ENCODE measurements at regions not wholly inside any gene's neighbourhood (a gene's known extent, or its start where the extent isn't known, plus 50 kb on each side); places are given as distances from the start of the nearest gene placed in this dataset.
A peak's percentile ranks its signal among the peaks of the same experiment; 100 is the strongest.
"Not testable (repeated sequence)": the region's sequence is repeated elsewhere in the genome, so short reads cannot be mapped to it uniquely, and the experiment has no call there.

- no peak for DNase-seq (ENCODE audit: low read depth in 3 of 3, low spot score in 1 of 3)
Observed at GRCh38 chr3:35849496-35849895, 210.2 kb downstream of the ARPP21 start.

GRCh38 chr3:35849963-35850362 lies 210.6 kb downstream of the ARPP21 start:
- DNase-seq (ENCODE audit: low read depth in 3 of 3, low spot score in 1 of 3): no peak

GRCh38 chr3:35857004-35857403 lies 217.7 kb downstream of the ARPP21 start:
- no peak for DNase-seq (ENCODE audit: low read depth in 3 of 3, low spot score in 1 of 3)

GRCh38 chr3:35862057-35862456 lies 222.7 kb downstream of the ARPP21 start:
- DNase-seq (ENCODE audit: low read depth in 3 of 3, low spot score in 1 of 3): no peak

GRCh38 chr3:35864871-35865270 lies 225.5 kb downstream of the ARPP21 start:
- no peak for DNase-seq (ENCODE audit: low read depth in 3 of 3, low spot score in 1 of 3)

- no peak for DNase-seq (ENCODE audit: low read depth in 3 of 3, low spot score in 1 of 3)
Observed at GRCh38 chr3:35867791-35868190, 228.5 kb downstream of the ARPP21 start.

- no peak for DNase-seq (ENCODE audit: low read depth in 3 of 3, low spot score in 1 of 3)
Observed at GRCh38 chr3:35871009-35871408, 231.7 kb downstream of the ARPP21 start.

- no peak for DNase-seq (ENCODE audit: low read depth in 3 of 3, low spot score in 1 of 3)
Observed at GRCh38 chr3:35883929-35884328, 244.6 kb downstream of the ARPP21 start.

GRCh38 chr3:35894735-35895134 lies 255.4 kb downstream of the ARPP21 start:
- no peak for DNase-seq (ENCODE audit: low read depth in 3 of 3, low spot score in 1 of 3)

GRCh38 chr3:35899245-35899644 lies 259.9 kb downstream of the ARPP21 start:
- no peak for DNase-seq (ENCODE audit: low read depth in 3 of 3, low spot score in 1 of 3)

GRCh38 chr3:35900079-35900478 lies 260.8 kb downstream of the ARPP21 start:
- no peak for DNase-seq (ENCODE audit: low read depth in 3 of 3, low spot score in 1 of 3)

GRCh38 chr3:35908366-35909232 lies 269.3 kb downstream of the ARPP21 start:
- DNase-seq (ENCODE audit: low read depth in 3 of 3, low spot score in 1 of 3): peak in 2 of 3 donors; percentile 2 to 4

- no peak for DNase-seq (ENCODE audit: low read depth in 3 of 3, low spot score in 1 of 3)
Observed at GRCh38 chr3:35919160-35919559, 279.8 kb downstream of the ARPP21 start.

- no peak for DNase-seq (ENCODE audit: low read depth in 3 of 3, low spot score in 1 of 3)
Observed at GRCh38 chr3:35921718-35922117, 282.4 kb downstream of the ARPP21 start.

- DNase-seq (ENCODE audit: low read depth in 3 of 3, low spot score in 1 of 3): not testable (repeated sequence)
Observed at GRCh38 chr3:35924070-35924469, 284.7 kb downstream of the ARPP21 start.

- DNase-seq (ENCODE audit: low read depth in 3 of 3, low spot score in 1 of 3): no peak
Observed at GRCh38 chr3:35927441-35927840, 288.1 kb downstream of the ARPP21 start.

- no peak for DNase-seq (ENCODE audit: low read depth in 3 of 3, low spot score in 1 of 3)
Observed at GRCh38 chr3:35929158-35929557, 289.8 kb downstream of the ARPP21 start.

- no peak for DNase-seq (ENCODE audit: low read depth in 3 of 3, low spot score in 1 of 3)
Observed at GRCh38 chr3:35931867-35932266, 292.5 kb downstream of the ARPP21 start.

- no peak for DNase-seq (ENCODE audit: low read depth in 3 of 3, low spot score in 1 of 3)
Observed at GRCh38 chr3:35932995-35933394, 293.7 kb downstream of the ARPP21 start.

- no peak for DNase-seq (ENCODE audit: low read depth in 3 of 3, low spot score in 1 of 3)
Observed at GRCh38 chr3:35936571-35936970, 297.2 kb downstream of the ARPP21 start.

- no peak for DNase-seq (ENCODE audit: low read depth in 3 of 3, low spot score in 1 of 3)
Observed at GRCh38 chr3:35944926-35945710, 305.8 kb downstream of the ARPP21 start.

- no peak for DNase-seq (ENCODE audit: low read depth in 3 of 3, low spot score in 1 of 3)
Observed at GRCh38 chr3:35946121-35946853, 307.0 kb downstream of the ARPP21 start.
